GM06990 (cell line): ENCODE measurements at regions not wholly inside any gene's neighbourhood (a gene's known extent, or its start where the extent isn't known, plus 50 kb on each side); places are given as distances from the start of the nearest gene placed in this dataset.
"Not testable (repeated sequence)": the region's sequence is repeated elsewhere in the genome, so short reads cannot be mapped to it uniquely, and the experiment has no call there.

Experiments used
- DNase-seq: peaks from one replicate; pipeline ENCODE4 v3.0.0-alpha.2; 2011; ENCODE audit not compliant: insufficient read length; ENCODE audit errors: extremely low read depth
- H3K27me3 ChIP-seq: replicated peaks from 2 replicates; pipeline ENCODE4 v1.6.0; 2011; ENCODE audit warnings: low read length; ENCODE audit not compliant: control insufficient read depth, insufficient read depth
- H3K36me3 ChIP-seq: 2 replicates; pipeline ENCODE4 v1.5.1; 2011; ENCODE audit warnings: low read length; ENCODE audit not compliant: control insufficient read depth, insufficient read depth
- H3K4me3 ChIP-seq: replicated peaks from 2 replicates; pipeline ENCODE4 v1.5.1; 2011; ENCODE audit warnings: low read depth, mild to moderate bottlenecking, control low read depth, low read length
- TF ChIP-seq, protein P1 (sequence below): IDR thresholded peaks from 2 replicates; pipeline ENCODE4 v1.5.1; 2011; ENCODE audit warnings: low read length, control low read depth, mild to moderate bottlenecking, inconsistent platforms; ENCODE audit not compliant: insufficient read depth, poor library complexity, severe bottlenecking

- no peaks in the 10 kb centered on the region for H3K27me3 ChIP-seq
- no peaks in the 10 kb centered on the region for H3K36me3 ChIP-seq
- no peak for DNase-seq
- TF ChIP-seq, protein P1, sequence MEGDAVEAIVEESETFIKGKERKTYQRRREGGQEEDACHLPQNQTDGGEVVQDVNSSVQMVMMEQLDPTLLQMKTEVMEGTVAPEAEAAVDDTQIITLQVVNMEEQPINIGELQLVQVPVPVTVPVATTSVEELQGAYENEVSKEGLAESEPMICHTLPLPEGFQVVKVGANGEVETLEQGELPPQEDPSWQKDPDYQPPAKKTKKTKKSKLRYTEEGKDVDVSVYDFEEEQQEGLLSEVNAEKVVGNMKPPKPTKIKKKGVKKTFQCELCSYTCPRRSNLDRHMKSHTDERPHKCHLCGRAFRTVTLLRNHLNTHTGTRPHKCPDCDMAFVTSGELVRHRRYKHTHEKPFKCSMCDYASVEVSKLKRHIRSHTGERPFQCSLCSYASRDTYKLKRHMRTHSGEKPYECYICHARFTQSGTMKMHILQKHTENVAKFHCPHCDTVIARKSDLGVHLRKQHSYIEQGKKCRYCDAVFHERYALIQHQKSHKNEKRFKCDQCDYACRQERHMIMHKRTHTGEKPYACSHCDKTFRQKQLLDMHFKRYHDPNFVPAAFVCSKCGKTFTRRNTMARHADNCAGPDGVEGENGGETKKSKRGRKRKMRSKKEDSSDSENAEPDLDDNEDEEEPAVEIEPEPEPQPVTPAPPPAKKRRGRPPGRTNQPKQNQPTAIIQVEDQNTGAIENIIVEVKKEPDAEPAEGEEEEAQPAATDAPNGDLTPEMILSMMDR, result no peak
- H3K4me3 ChIP-seq, result no peak overlapping the region
Observed at GRCh38 chr2:236783417-236784020, 213.9 kb downstream of the ACKR3 start.

DNA sequence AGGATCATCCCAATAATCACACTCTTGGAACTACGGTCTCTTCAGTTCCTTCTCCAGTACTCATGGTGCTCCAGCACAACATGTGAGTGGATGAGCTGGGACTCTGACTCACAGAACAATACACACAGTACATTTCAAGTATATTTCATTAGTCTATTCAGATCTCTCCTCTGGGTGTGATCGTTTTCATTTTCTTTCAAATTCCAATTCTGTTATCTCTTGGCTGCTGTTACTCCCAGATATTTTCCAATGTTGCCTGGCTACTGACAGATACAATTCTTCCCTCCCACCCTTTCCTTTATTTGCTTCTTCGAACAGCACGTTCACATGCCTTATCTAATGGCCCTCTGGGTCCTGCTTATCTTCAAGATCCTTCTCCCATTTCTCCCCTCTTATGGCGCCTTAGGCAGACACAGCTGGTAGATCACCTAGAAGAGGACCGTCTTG, 216.0 kb downstream of the ACKR3 start:
- H3K36me3 ChIP-seq, result no peaks in the 10 kb centered on the region
- H3K4me3 ChIP-seq, result no peak overlapping the region
- H3K27me3 ChIP-seq, result no peaks in the 10 kb centered on the region; the same call in 1 of the 2 replicates
- DNase-seq, result no peak
- TF ChIP-seq, protein P1, result no peak

- no peaks in the 10 kb centered on the region; the same call in 1 of the 2 replicates for H3K27me3 ChIP-seq
- DNase-seq, result no peak
- no peaks in the 10 kb centered on the region for H3K36me3 ChIP-seq
- TF ChIP-seq, protein P1, result no peak
- no peak overlapping the region for H3K4me3 ChIP-seq
Observed at GRCh38 chr2:236786751-236787150, 217.1 kb downstream of the ACKR3 start.

GRCh38 chr2:236787376-236787775, 217.8 kb downstream of the ACKR3 start:
- H3K36me3 ChIP-seq, DNase-seq, H3K27me3 ChIP-seq, H3K4me3 ChIP-seq: not testable (repeated sequence)

DNA sequence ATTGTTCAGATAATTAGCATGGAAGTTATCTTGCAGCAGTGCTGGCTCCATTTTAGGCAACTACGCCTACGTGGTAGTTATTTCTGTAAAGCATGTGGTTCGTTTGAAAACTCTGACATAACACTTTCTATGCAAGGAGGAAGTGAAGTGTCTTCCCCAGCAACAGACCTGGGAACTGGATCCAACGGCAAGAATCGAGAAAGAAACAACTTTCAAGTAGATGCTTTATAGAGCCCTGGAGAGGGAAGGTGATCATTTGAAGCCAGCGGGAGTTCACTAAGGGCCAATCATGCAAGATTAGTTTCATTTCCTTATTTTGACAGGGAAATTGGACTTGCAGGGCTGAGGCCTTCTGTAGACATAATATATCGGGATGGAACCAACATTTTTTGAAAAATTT, 218.3 kb downstream of the ACKR3 start:
- DNase-seq, result no peak
- Histone ChIP-seq H3K27me3 (no peaks in the 10 kb centered on the region; the same call in 1 of the 2 replicates), H3K4me3 (no peak overlapping the region), H3K36me3 (no peaks in the 10 kb centered on the region)
- TF ChIP-seq, protein P1, result no peak

- no peak for DNase-seq
- TF ChIP-seq, protein P1, result no peak
- no peaks in the 10 kb centered on the region; the same call in 1 of the 2 replicates for H3K27me3 ChIP-seq
- H3K36me3 ChIP-seq, result no peaks in the 10 kb centered on the region
- no peak overlapping the region for H3K4me3 ChIP-seq
Observed at GRCh38 chr2:236790963-236791362, 221.3 kb downstream of the ACKR3 start.
